ENCODE measurements at regions not wholly inside any gene's neighbourhood (a gene's known extent, or its start where the extent isn't known, plus 50 kb on each side); places are given as distances from the start of the nearest gene placed in this dataset.
A peak's percentile ranks its signal among the peaks of the same experiment; 100 is the strongest.

GRCh38 chr2:188726626-188727247 lies 247.4 kb upstream of the COL3A1 start:
- no peak overlapping the region for H3K4me3 ChIP-seq (replicated peaks; ENCODE audit: low read depth, low read length)
- TF ChIP-seq, protein P1, sequence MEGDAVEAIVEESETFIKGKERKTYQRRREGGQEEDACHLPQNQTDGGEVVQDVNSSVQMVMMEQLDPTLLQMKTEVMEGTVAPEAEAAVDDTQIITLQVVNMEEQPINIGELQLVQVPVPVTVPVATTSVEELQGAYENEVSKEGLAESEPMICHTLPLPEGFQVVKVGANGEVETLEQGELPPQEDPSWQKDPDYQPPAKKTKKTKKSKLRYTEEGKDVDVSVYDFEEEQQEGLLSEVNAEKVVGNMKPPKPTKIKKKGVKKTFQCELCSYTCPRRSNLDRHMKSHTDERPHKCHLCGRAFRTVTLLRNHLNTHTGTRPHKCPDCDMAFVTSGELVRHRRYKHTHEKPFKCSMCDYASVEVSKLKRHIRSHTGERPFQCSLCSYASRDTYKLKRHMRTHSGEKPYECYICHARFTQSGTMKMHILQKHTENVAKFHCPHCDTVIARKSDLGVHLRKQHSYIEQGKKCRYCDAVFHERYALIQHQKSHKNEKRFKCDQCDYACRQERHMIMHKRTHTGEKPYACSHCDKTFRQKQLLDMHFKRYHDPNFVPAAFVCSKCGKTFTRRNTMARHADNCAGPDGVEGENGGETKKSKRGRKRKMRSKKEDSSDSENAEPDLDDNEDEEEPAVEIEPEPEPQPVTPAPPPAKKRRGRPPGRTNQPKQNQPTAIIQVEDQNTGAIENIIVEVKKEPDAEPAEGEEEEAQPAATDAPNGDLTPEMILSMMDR (IDR thresholded peaks at IDR 0.05; ENCODE audit: low read length, missing control alignments) = no peak
- DNase-seq (ENCODE audit: low read depth) = no peak

DNA sequence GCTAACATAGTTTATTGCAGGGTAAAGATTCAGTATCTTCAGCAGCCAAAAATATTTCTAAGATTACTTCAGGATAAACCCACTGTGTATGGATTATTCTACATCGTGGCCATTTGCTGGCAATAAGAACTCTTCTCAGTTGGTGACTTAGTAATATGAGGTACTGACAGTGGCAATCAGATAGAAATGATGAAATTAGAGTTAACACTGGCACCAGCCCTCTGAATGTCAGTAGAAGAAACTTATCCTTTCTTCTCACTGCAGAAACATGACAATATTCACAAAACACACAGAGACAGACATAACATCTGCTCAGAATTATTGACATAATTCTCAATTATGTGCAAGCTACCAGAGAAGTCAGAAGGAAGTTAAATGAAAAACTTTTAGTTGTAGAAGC lies 246.3 kb upstream of the COL3A1 start:
- no peak for DNase-seq (ENCODE audit: low read depth)
- TF ChIP-seq, protein P1 (IDR thresholded peaks at IDR 0.05; ENCODE audit: low read length, missing control alignments) = no peak
- no peak overlapping the region for H3K4me3 ChIP-seq (replicated peaks; ENCODE audit: low read depth, low read length)

- DNase-seq (ENCODE audit: low read depth) = no peak
- no peak overlapping the region for H3K4me3 ChIP-seq (replicated peaks; ENCODE audit: low read depth, low read length)
- TF ChIP-seq, protein P1 (IDR thresholded peaks at IDR 0.05; ENCODE audit: low read length, missing control alignments) = no peak
Measured at GRCh38 chr2:188734691-188735090, 239.5 kb upstream of the COL3A1 start.

DNA sequence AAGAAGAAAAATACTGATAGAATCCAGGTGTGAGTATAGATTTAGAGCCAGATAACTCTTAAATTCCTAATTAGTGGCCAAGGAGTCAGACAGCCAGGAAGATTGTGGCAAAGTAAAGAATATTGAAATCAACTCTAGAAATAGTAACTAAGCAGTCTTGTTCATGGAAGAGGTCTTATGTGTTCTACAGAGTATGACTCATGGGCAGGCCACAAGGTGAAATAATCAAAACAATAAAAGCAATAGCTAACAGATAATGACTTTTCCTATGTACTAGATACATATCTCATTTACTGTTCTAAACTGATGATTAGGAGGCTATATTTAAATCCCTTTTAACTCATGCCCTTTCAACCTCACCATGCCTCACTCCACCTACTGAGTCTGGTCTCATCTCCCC lies 227.4 kb upstream of the COL3A1 start:
- TF ChIP-seq, protein P1 (IDR thresholded peaks at IDR 0.05; ENCODE audit: low read length, missing control alignments) = no peak
- no peak overlapping the region for H3K4me3 ChIP-seq (replicated peaks; ENCODE audit: low read depth, low read length)
- peak; percentile 31 for DNase-seq (ENCODE audit: low read depth)

GRCh38 chr2:188751816-188752215 lies 222.4 kb upstream of the COL3A1 start:
- no peak overlapping the region for H3K4me3 ChIP-seq (replicated peaks; ENCODE audit: low read depth, low read length)
- DNase-seq (ENCODE audit: low read depth) = no peak
- TF ChIP-seq, protein P1 (IDR thresholded peaks at IDR 0.05; ENCODE audit: low read length, missing control alignments) = no peak

DNA sequence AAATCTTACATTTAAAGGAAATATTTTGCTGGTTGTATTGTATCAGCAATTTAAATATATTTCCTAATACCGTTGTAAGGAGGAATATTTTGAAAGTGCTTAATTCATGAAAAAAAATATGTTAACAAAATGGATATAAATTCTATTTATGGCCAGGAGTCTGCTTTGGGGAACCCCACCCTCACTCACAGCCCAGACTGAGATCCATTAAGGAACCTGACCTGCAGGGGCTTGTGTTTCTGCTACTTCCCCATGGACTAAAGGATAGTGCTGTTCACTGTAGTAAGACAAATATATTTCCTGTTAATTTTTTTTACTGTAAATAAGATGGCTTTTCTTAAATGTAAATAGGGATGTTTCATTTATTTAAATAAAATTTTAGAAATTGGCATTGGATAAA lies 221.9 kb upstream of the COL3A1 start:
- TF ChIP-seq, protein P1 (IDR thresholded peaks at IDR 0.05; ENCODE audit: low read length, missing control alignments) = no peak
- DNase-seq (ENCODE audit: low read depth) = no peak
- H3K4me3 ChIP-seq (replicated peaks; ENCODE audit: low read depth, low read length) = no peak overlapping the region

DNA sequence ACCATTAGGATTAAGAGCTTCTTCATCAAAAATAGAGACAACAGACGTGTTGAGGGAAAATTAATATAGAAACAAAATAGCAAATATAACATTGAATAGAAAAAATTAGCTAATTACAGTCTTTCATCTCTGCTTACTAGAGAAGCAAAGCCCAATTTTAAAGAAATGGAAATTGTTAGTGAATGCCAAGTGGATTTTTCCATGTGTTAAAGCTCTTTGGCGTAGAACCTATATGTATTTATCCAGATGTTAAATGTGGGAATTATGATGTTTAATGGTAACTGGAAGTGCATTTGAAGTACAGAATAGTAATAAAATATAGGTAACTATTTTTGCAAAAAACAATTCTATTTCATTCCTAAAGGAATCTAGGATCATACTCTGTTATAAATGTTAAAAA lies 212.0 kb upstream of the COL3A1 start:
- H3K4me3 ChIP-seq (replicated peaks; ENCODE audit: low read depth, low read length) = no peak overlapping the region
- TF ChIP-seq, protein P1 (IDR thresholded peaks at IDR 0.05; ENCODE audit: low read length, missing control alignments) = no peak
- no peak for DNase-seq (ENCODE audit: low read depth)
